ENCODE measurements at regions not wholly inside any gene's neighbourhood (a gene's known extent, or its start where the extent isn't known, plus 50 kb on each side); places are given as distances from the start of the nearest gene placed in this dataset.

DNA sequence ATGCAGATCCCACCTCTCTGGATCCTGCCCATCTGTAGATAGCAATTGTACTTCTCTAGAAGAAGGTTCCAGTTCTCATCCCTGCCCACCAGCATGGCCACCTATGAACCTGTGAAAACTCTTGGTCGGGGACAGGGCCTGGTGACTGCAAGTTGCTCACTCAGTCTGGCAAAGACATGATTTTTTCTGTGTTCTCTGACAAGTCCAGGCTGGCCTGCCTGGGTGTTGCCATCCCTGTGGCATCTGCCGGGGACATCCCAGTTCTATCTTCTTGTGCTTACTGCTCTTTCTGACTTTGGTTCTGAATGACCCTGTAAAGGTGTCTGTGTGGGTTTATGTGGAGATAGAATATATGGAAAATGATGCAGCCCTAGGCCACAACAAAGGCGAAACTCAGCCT is 545.8 kb downstream of the INSC start:
- no peaks in the 10 kb centered on the region for H3K36me3 ChIP-seq (ENCODE audit: control insufficient read depth, insufficient read depth, low read length)
- 0% methylated on average over 2 of the region's 3 CpGs for WGBS (ENCODE audit: insufficient coverage, low coverage, missing lambda C conversion rate)
- H3K9me1 ChIP-seq (ENCODE audit: control insufficient read depth, insufficient read depth, low read length), result no peaks in the 10 kb centered on the region
- no peaks in the 10 kb centered on the region; a peak in 1 of 5 replicates for H3K27me3 ChIP-seq (ENCODE audit: control insufficient read depth in 2 of 2, insufficient read depth in 2 of 2, low read length in 2 of 2)
- DNase-seq (ENCODE audit: extremely low read depth in 1 of 4, low spot score in 3 of 4) (no peak), FAIRE-seq (no peak), ATAC-seq (no peak)
- H3K4me2 ChIP-seq (ENCODE audit: insufficient read depth, low read length), result no peak overlapping the region
- CTCF ChIA-PET (ENCODE audit: low intra/inter-chr PET ratio), result no interaction called here
- no peak overlapping the region for H3K4me3 ChIP-seq
- no peaks in the 10 kb centered on the region for H4K20me1 ChIP-seq (replicated peaks; ENCODE audit: control insufficient read depth, insufficient read depth, low read length)
- no peak overlapping the region for H2AFZ ChIP-seq (ENCODE audit: low read depth, low read length)
- no TSS peak for BruUV-seq (replicated peaks)
- TF ChIP-seq EP400 (IDR thresholded peaks at IDR 0.05) (no peak), ZKSCAN3 (CRISPR knock-in tag; IDR thresholded peaks at IDR 0.05) (no peak), BCLAF1 (IDR thresholded peaks at IDR 0.05; ENCODE audit: borderline replicate concordance in 1 of 2, control insufficient read depth in 1 of 2, low read depth in 2 of 2, low read length in 1 of 2) (no peak), PCBP2 (IDR thresholded peaks at IDR 0.05; ENCODE audit: low read depth, low read length, poor library complexity, severe bottlenecking) (no peak), ZNF76 (CRISPR knock-in tag; IDR thresholded peaks at IDR 0.05; ENCODE audit: borderline replicate concordance) (no peak), ATF4 (CRISPR knock-in tag; IDR thresholded peaks at IDR 0.05) (no peak)
- peaks cover 2 to 6% of the 10 kb centered on the region in 2 experiments; a peak in 3 of 5 replicates for H3K4me1 ChIP-seq (replicated peaks in 1 of 2; ENCODE audit: control insufficient read depth in 2 of 2, insufficient read depth in 2 of 2, low read length in 2 of 2)
- H3K79me2 ChIP-seq (ENCODE audit: control insufficient read depth, insufficient read depth, low read length), result no peaks in the 10 kb centered on the region
- no peaks in the 10 kb centered on the region for H3K9me3 ChIP-seq (replicated peaks; ENCODE audit: control insufficient read depth, insufficient read depth, low read depth, low read length)
- intact Hi-C loops (cut with micrococcal nuclease), result no loop called here
- no peak overlapping the region for H3K27ac ChIP-seq (ENCODE audit: extremely low read depth, low read depth, low read length)
- in situ Hi-C loops (cut with MboI), result no loop called here
- H3K9ac ChIP-seq (ENCODE audit: insufficient read depth in 1 of 2, low read depth in 2 of 2, low read length in 2 of 2), result no peak overlapping the region
- POLR2A ChIA-PET, result no interaction called here
